ENCODE measurements at regions not wholly inside any gene's neighbourhood (a gene's known extent, or its start where the extent isn't known, plus 50 kb on each side); places are given as distances from the start of the nearest gene placed in this dataset.

DNA sequence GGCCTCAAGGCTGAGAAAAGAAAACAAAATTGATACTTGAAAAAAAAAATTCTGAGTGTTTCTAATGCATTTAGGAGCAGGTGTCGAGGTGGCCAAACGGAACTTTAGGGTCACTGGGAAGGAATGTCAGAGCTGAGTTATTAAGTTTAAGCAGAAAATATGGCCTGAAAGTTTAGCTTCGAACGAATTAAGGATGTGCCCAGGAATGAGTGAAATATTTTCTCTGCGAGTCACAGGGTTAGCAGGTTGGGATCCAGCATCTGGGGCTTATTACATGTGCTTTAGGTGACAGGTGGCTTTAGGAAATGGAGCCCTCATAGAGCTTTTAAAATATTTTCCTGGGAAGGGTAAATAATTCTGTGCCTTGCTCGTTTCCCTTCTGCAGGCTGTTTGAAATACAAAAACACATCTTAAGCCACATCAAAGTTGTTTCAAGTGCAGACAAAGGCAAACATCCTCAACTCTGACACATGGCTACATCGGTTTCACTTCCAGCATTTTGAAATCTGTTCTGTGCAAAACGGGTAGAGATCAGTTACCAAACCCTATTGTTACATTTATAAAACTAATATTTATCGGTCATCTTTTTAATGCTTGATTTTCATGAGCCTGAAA lies 143.1 kb upstream of the ARRDC4 start:
- DNase-seq (ENCODE audit: extremely low read depth in 1 of 4, low spot score in 3 of 4) (no peak), FAIRE-seq (no peak), ATAC-seq (no peak)
- Histone ChIP-seq H3K4me3 (no peak overlapping the region), H3K4me2 (ENCODE audit: insufficient read depth, low read length) (no peak overlapping the region), H3K27me3 (ENCODE audit: control insufficient read depth in 2 of 2, insufficient read depth in 2 of 2, low read length in 2 of 2) (no peaks in the 10 kb centered on the region), H3K27ac (ENCODE audit: extremely low read depth, low read depth, low read length) (no peak overlapping the region), H3K4me1 (replicated peaks in 1 of 2; ENCODE audit: control insufficient read depth in 2 of 2, insufficient read depth in 2 of 2, low read length in 2 of 2) (no peaks in the 10 kb centered on the region), H3K9ac (ENCODE audit: insufficient read depth in 1 of 2, low read depth in 2 of 2, low read length in 2 of 2) (no peak overlapping the region), H3K79me2 (ENCODE audit: control insufficient read depth, insufficient read depth, low read length) (no peaks in the 10 kb centered on the region), H3K9me1 (ENCODE audit: control insufficient read depth, insufficient read depth, low read length) (no peaks in the 10 kb centered on the region), H3K36me3 (ENCODE audit: control insufficient read depth, insufficient read depth, low read length) (no peaks in the 10 kb centered on the region), H2AFZ (ENCODE audit: low read depth, low read length) (no peak overlapping the region), H4K20me1 (replicated peaks; ENCODE audit: control insufficient read depth, insufficient read depth, low read length) (no peaks in the 10 kb centered on the region), H3K9me3 (replicated peaks; ENCODE audit: control insufficient read depth, insufficient read depth, low read depth, low read length) (no peaks in the 10 kb centered on the region)
- ChIA-PET CTCF (ENCODE audit: low intra/inter-chr PET ratio) (no interaction called here), POLR2A (no interaction called here)
- TF ChIP-seq NCOA2 (IDR thresholded peaks at IDR 0.05; ENCODE audit: partially characterized antibody in 2 of 2): no peak
- TF ChIP-seq DIDO1 (tag; IDR thresholded peaks at IDR 0.05; ENCODE audit: low read depth): no peak
- no peak for TF ChIP-seq ZNF551 (CRISPR knock-in tag; IDR thresholded peaks at IDR 0.05)
- TF ChIP-seq, protein P1, sequence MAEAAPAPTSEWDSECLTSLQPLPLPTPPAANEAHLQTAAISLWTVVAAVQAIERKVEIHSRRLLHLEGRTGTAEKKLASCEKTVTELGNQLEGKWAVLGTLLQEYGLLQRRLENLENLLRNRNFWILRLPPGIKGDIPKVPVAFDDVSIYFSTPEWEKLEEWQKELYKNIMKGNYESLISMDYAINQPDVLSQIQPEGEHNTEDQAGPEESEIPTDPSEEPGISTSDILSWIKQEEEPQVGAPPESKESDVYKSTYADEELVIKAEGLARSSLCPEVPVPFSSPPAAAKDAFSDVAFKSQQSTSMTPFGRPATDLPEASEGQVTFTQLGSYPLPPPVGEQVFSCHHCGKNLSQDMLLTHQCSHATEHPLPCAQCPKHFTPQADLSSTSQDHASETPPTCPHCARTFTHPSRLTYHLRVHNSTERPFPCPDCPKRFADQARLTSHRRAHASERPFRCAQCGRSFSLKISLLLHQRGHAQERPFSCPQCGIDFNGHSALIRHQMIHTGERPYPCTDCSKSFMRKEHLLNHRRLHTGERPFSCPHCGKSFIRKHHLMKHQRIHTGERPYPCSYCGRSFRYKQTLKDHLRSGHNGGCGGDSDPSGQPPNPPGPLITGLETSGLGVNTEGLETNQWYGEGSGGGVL (CRISPR knock-in tag; IDR thresholded peaks at IDR 0.05): no peak
- TF ChIP-seq ZNF175 (CRISPR knock-in tag; IDR thresholded peaks at IDR 0.05; ENCODE audit: low read depth): no peak
- TF ChIP-seq SAFB (IDR thresholded peaks at IDR 0.05; ENCODE audit: borderline replicate concordance, low read depth, low read length): no peak
- TF ChIP-seq KHSRP (IDR thresholded peaks at IDR 0.05): no peak
- TF ChIP-seq GATAD2B (IDR thresholded peaks at IDR 0.05; ENCODE audit: borderline replicate concordance): no peak
- TF ChIP-seq ZNF589 (CRISPR knock-in tag; IDR thresholded peaks at IDR 0.05; ENCODE audit: low read depth): no peak
- TF ChIP-seq NCOR1 (IDR thresholded peaks at IDR 0.05): no peak
- TF ChIP-seq YY1 (IDR thresholded peaks at IDR 0.05; ENCODE audit: borderline replicate concordance in 1 of 3, control insufficient read depth in 1 of 3, extremely low read depth in 1 of 3, insufficient read depth in 3 of 3, insufficient read length in 1 of 3, insufficient replicate concordance in 2 of 3, low read depth in 1 of 3, low read length in 2 of 3): no peak
- intact Hi-C loops (cut with micrococcal nuclease) (no loop called here), in situ Hi-C loops (cut with MboI) (no loop called here)
- WGBS (ENCODE audit: insufficient coverage, low coverage, missing lambda C conversion rate): 42% methylated on average over 9 of the region's 9 CpGs
- BruUV-seq (replicated peaks): no TSS peak

Data from K562 (cell line).